ENCODE measurements at regions not wholly inside any gene's neighbourhood (a gene's known extent, or its start where the extent isn't known, plus 50 kb on each side); places are given as distances from the start of the nearest gene placed in this dataset.
A peak's percentile ranks its signal among the peaks of the same experiment; 100 is the strongest.

DNA sequence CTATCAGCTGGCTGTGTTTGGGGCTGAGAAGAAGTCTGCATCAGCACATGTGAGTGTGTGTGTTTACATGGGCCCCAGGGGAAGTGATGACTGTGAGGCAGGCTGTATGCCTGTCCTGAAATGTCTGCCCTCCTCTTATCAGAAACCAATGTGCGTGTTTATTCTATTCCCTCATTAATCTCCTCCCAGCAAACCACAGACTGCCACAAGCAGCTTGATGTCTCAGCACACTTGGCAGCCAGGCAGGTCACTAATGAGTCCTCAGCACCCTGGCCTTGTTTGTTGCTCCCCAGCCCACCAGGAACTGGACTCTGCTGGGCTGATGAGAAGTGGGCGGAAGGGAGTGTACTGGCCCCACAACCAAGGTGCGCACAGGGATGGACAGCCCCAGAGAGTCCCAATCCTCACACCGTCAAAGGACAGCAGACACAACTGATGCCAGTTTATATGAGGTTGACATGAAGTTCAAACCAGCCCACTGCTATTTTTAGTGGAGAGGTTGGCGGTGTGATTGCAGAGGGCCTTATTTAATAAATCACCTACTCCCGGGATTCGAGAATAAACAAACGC is 225.8 kb downstream of the ETS1 start:
- Mint-ChIP-seq H3K27me3 (no peaks in the 10 kb centered on the region), H3K9me3 (ENCODE audit: insufficient read depth) (no peaks in the 10 kb centered on the region), H3K4me1 (peaks cover 20% of the 10 kb centered on the region), H3K4me3 (peak overlapping the region; percentile 50), H3K27ac (peak overlapping the region; percentile 89)
- intact Hi-C loops (cut with micrococcal nuclease): no loop called here
- TF ChIP-seq CTCF (IDR thresholded peaks at IDR 0.05) (no peak), EZH2 (IDR thresholded peaks at IDR 0.05; ENCODE audit: borderline replicate concordance, insufficient read depth, low read depth, low read length, poor library complexity, severe bottlenecking) (no peak)
- no peaks in the 10 kb centered on the region for H3K79me2 ChIP-seq (ENCODE audit: control insufficient read depth, insufficient read depth, low read length)
- H4K20me1 ChIP-seq (ENCODE audit: control insufficient read depth, insufficient read depth, low read length, poor library complexity, severe bottlenecking): no peaks in the 10 kb centered on the region
- H3K36me3 ChIP-seq (replicated peaks in 1 of 2; ENCODE audit: control extremely low read depth in 1 of 2, control insufficient read depth in 1 of 2, extremely low read depth in 1 of 2, insufficient read depth in 2 of 2, low read length in 1 of 2): no peaks in the 10 kb centered on the region
- peak; percentile 81 for ATAC-seq (ENCODE audit: low read depth)
- 67% methylated on average over 3 of the region's 8 CpGs for WGBS (ENCODE audit: insufficient coverage)
- no peak overlapping the region for H3K9ac ChIP-seq (ENCODE audit: low read length)
- peak overlapping the region; percentile 55 for H3K4me2 ChIP-seq (replicated peaks; ENCODE audit: low read depth, low read length, poor library complexity, severe bottlenecking)
- H3K27ac ChIP-seq (ENCODE audit: low read length in 2 of 2): peak overlapping the region; percentile 33 to 46
- ChIA-PET POLR2A (no interaction called here), CTCF (interaction anchor here (0.9 to 2.7 kb wide), 2 partner anchors 71 to 110 kb away, joined by 3 to 7 read pairs; no protein-coding TSS in a partner anchor)
- no peaks in the 10 kb centered on the region for H3K27me3 ChIP-seq (replicated peaks in 1 of 4; ENCODE audit: control extremely low read depth in 1 of 4, control insufficient read depth in 3 of 4, insufficient read depth in 4 of 4, low read length in 3 of 4)
- H2AFZ ChIP-seq (ENCODE audit: insufficient read depth, low read depth, low read length, poor library complexity, severe bottlenecking): peak overlapping the region; percentile 70
- peaks cover 14 to 16% of the 10 kb centered on the region in 2 donors for H3K4me1 ChIP-seq (ENCODE audit: control insufficient read depth in 2 of 2, insufficient read depth in 2 of 2, low read length in 2 of 2)
- no peaks in the 10 kb centered on the region for H3K9me3 ChIP-seq (ENCODE audit: control extremely low read depth in 1 of 3, control insufficient read depth in 2 of 3, insufficient read depth in 1 of 3, low read length in 2 of 3)
- H3K4me3 ChIP-seq (ENCODE audit: control extremely low read depth in 1 of 5, extremely low read depth in 1 of 5, insufficient read depth in 1 of 5, low read depth in 2 of 5, low read length in 4 of 5): peak overlapping the region in 1 of 5 experiments; percentile 20
- peak; percentile 54 for DNase-seq

- H2AFZ ChIP-seq (ENCODE audit: insufficient read depth, low read depth, low read length, poor library complexity, severe bottlenecking): no peak overlapping the region
- H3K36me3 ChIP-seq (replicated peaks in 1 of 2; ENCODE audit: control extremely low read depth in 1 of 2, control insufficient read depth in 1 of 2, extremely low read depth in 1 of 2, insufficient read depth in 2 of 2, low read length in 1 of 2): no peaks in the 10 kb centered on the region
- DNase-seq (no peak), ATAC-seq (ENCODE audit: low read depth) (no peak)
- 90% methylated on average over 2 of the region's 3 CpGs for WGBS (ENCODE audit: insufficient coverage)
- no peak overlapping the region for H3K4me2 ChIP-seq (replicated peaks; ENCODE audit: low read depth, low read length, poor library complexity, severe bottlenecking)
- peaks cover 20% of the 10 kb centered on the region for H3K4me1 Mint-ChIP-seq
- H3K9me3 ChIP-seq (ENCODE audit: control extremely low read depth in 1 of 3, control insufficient read depth in 2 of 3, insufficient read depth in 1 of 3, low read length in 2 of 3): no peaks in the 10 kb centered on the region
- H3K9me3 Mint-ChIP-seq (ENCODE audit: insufficient read depth): no peaks in the 10 kb centered on the region
- CTCF ChIA-PET: interaction anchor here (1.0 kb wide), 2 partner anchors 36 to 271 kb away, joined by 3 to 4 read pairs; no protein-coding TSS in a partner anchor
- no peaks in the 10 kb centered on the region for H3K27me3 Mint-ChIP-seq
- no peak overlapping the region for H3K27ac Mint-ChIP-seq
- no peak overlapping the region for H3K4me3 ChIP-seq (ENCODE audit: control extremely low read depth in 1 of 5, extremely low read depth in 1 of 5, insufficient read depth in 1 of 5, low read depth in 2 of 5, low read length in 4 of 5)
- POLR2A ChIA-PET: no interaction called here
- no peak overlapping the region for H3K27ac ChIP-seq (ENCODE audit: low read length in 2 of 2)
- H3K27me3 ChIP-seq (replicated peaks in 1 of 4; ENCODE audit: control extremely low read depth in 1 of 4, control insufficient read depth in 3 of 4, insufficient read depth in 4 of 4, low read length in 3 of 4): no peaks in the 10 kb centered on the region
- no peaks in the 10 kb centered on the region for H4K20me1 ChIP-seq (ENCODE audit: control insufficient read depth, insufficient read depth, low read length, poor library complexity, severe bottlenecking)
- TF ChIP-seq EZH2 (IDR thresholded peaks at IDR 0.05; ENCODE audit: borderline replicate concordance, insufficient read depth, low read depth, low read length, poor library complexity, severe bottlenecking) (no peak), CTCF (IDR thresholded peaks at IDR 0.05) (no peak)
- H3K9ac ChIP-seq (ENCODE audit: low read length): no peak overlapping the region
- no peaks in the 10 kb centered on the region for H3K79me2 ChIP-seq (ENCODE audit: control insufficient read depth, insufficient read depth, low read length)
- intact Hi-C loops (cut with micrococcal nuclease): no loop called here
- H3K4me1 ChIP-seq (ENCODE audit: control insufficient read depth in 2 of 2, insufficient read depth in 2 of 2, low read length in 2 of 2): peaks cover 14 to 16% of the 10 kb centered on the region in 2 donors
- no peak overlapping the region for H3K4me3 Mint-ChIP-seq
Observed at GRCh38 chr11:128359515-128359914, 227.8 kb downstream of the ETS1 start.

Data from B cell (primary cell).